Stimulated activated CD4-positive, alpha-beta T cell treated with anti-CD3 and anti-CD28 coated beads, TNF-alpha, amount 100 ng/mL, for 4 hours (primary cell): ENCODE measurements at regions not wholly inside any gene's neighbourhood (a gene's known extent, or its start where the extent isn't known, plus 50 kb on each side); places are given as distances from the start of the nearest gene placed in this dataset.
"Not testable (repeated sequence)": the region's sequence is repeated elsewhere in the genome, so short reads cannot be mapped to it uniquely, and the experiment has no call there.

ENCODE experiments used
- DNase-seq, 3 experiments: peaks; one replicate each; pipeline ENCODE4 v3.0.0-alpha.2; 2020; ENCODE audit warnings: low read depth in 3 of 3

DNA sequence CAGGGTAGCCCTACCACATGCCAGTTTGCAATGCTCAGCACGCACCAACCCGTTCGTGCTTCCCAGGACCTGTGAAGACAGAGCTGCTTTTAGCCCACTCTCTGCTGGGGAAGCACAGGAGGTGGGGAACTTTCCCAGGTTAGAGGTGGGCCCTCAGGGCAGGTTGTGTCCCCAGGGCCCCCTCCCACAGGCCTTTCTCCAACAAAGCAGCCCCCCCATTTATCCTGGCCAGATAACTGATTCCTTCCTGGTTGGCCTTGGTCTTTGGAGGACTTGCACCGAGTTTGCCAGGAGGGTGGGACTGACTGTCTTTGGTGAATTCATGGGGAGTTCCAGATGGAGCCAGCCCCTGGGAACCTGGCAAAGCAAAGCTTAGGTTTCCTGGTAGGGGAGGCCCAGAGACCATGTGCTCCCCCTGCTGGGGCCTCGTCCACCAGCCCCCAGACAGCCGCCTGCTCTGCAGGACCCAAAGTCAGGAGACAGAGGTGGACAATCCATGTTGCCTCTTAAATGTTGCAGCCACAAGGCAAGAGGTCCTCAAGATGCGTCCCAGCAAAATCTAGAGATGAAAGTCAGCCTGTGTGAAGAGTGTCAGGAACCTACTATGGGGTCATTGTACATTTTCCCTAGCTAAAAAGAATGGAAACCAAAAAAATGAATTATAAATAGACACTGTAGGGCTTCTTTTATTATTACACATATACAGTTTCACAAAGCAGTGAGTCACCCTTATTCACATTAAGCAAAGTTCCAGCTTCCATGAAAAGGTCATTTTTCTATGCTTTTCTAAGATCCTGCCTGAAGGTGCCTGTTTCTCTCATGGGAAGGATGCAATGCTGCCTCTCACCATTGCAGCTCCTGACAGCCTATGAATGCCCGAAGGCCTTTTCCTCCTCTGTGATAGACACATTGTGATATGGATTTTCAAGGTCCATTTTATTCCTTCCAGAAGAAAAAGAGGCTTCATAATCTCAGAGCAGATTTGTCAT, 497.8 kb downstream of the PREX1 start:
- DNase-seq: no peak

- no peak for DNase-seq
Observed at GRCh38 chr20:48329031-48329615, 498.7 kb downstream of the PREX1 start.

- not testable (repeated sequence) for DNase-seq
Observed at GRCh38 chr20:48327848-48328247, 500.0 kb downstream of the PREX1 start.

DNA sequence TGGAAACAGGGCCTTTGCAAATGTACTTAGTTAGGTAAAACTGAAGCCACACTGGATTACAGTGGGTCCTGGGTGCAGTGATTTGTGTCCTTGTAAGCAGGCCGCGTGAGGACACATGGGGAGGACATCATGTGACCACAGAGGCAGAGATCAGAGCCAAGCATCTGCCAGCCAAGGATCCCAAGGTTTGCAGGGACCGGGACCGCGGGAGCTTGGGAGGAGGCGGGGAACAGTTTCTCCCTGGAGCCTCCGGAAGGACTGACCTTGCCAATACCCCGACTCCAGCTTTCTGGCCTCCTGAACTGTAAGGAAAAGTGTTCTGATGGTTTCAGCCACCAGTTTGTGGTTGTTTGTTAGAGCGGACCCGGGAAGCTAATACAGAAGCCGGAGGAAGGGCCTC, 500.9 kb downstream of the PREX1 start:
- DNase-seq: no peak

DNA sequence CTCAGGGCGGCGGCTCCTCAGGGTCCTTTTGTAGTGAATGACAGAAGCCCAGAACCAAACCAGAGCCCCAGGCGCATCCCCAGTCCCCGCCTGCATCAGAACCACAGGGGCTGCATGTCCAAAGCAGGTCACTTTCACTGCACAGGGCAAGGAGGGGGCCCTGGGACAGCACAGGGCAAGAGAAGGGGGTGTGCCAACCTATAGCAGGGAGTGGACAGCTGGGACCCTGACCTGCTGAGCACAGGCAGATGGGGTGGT, 501.4 kb downstream of the PREX1 start:
- DNase-seq: no peak

DNA sequence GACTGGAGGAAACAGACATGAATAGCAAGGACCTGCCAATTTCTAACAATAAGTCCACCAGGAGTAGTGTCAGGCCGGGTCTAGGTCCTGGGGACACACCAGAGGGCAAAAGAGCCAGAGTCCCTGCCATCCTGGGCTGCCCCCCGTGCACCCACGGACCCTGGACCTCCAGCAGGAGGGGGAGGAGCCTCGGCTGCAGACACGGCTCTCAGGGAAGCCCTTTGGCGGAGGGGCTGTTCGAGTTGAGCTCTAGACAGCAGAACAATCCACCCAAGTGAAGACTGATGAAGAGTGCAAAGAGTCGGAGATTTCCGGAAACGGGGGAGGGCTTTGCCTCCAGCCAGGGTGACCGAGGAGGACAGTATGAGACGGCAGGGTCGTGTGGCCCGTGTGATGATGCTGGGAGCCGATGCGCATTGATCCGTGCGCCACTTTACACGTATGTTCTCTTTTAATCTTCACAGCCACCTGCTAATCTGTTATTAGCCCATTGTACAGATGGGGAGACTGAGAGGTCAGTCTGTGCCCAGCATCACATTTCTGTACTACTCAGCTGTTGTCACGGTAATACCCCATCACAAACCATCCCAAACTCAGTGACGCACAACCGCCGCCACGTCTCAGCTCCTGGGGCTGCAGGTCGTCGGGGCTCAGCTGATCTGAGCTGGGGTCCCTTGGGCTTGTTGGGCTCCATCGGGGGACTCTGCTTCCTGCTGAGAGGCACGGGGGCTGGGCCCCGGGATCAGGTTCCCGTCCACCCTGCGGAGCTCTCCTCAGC, 502.0 kb downstream of the PREX1 start:
- no peak for DNase-seq

GRCh38 chr20:48324744-48325143, 503.1 kb downstream of the PREX1 start:
- DNase-seq: no peak

GRCh38 chr20:48321271-48321670, 506.5 kb downstream of the PREX1 start:
- no peak for DNase-seq

DNA sequence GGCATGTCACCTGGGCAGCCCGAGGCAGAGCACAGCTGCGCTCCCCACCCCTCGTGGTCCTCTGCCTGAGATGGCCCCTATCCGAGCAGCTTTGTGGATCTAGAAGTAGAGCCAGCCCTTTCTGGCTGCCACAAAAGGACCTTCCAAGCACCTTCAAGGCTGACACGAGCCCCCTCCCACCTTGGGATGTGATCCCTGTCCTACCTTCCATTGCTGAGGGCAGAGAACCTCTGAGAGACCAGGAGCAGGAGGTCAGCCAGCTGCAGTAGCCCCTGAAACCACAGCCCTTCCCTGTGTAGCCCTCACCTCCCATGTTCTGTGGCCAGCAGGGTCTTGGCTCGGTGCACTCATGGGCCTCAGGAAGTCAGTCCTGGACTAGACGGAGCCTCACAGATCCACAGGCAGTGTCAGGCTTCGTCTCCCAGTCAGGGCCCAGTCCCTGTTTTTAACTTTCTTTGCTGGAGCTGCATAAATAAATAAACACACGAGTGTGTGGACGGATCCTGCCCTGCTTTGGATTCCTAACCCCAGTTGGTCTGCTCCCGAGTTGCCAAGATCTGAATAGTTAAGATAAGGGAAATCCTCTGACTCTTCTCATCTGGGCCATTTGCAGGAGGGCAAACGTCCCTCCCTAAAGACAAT, 507.7 kb downstream of the PREX1 start:
- no peak for DNase-seq

DNA sequence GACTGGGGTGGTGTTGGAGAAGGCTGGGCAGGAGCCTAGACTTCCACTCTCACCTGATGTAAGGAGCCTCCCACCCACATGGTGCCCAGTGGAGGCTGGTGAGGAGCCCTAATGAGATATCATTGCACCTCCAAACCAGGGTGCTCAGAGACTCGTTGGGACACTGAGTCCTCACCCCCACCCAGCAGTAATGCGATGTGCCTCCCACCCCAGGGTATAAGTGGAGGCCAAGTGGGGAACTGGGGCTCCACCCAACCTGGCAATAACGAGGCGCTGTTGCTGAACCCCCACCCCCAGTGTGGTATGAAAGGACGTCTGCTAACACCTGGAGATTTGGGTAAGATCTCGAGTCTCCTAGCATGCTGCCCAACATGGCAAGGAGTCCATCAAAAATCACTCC, 510.2 kb downstream of the PREX1 start:
- DNase-seq: no peak

- DNase-seq: no peak
Observed at GRCh38 chr20:48314925-48315592, 512.7 kb downstream of the PREX1 start.

GRCh38 chr20:48313324-48313723, 514.5 kb downstream of the PREX1 start:
- no peak for DNase-seq

DNA sequence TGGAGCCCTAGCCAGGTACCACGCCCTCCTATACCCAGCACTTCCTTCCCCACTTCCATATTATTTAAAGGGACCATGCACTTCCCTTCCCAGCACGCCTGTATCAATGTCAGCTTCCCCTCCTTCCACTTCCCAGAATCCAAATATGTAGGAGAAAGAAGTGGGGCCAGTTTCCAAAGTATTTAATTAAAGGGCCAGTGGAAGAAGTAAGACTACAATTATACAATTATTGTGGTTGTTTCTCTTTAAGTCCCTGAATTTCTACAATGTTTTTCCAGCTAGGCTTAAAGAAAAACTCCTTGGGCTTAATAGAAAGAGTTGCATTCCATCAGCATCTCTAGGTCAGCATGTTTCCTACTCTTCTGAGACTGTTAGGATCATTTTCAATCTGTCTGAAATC, 515.8 kb downstream of the PREX1 start:
- no peak for DNase-seq

GRCh38 chr20:48310305-48310704, 517.5 kb downstream of the PREX1 start:
- no peak for DNase-seq

DNA sequence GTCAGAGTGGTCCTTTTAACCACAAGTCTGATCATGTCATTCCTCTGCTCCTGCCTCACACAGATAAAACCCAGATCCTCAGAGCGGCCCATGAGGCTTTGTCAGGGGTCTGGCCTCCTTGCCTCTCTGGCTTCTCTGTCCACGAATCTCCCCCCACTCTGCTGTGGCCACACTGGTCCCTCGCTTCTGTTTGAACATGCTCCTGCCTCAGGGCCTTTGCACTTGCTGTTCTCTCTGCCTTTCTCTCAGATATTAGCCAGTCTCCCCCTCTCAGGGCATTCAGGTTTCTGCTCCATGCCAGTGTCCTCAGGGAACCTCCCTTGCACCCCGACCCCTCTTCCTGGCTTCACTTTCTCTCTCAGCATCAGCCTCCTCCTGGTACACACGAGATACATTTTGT, 518.5 kb downstream of the PREX1 start:
- no peak for DNase-seq

DNA sequence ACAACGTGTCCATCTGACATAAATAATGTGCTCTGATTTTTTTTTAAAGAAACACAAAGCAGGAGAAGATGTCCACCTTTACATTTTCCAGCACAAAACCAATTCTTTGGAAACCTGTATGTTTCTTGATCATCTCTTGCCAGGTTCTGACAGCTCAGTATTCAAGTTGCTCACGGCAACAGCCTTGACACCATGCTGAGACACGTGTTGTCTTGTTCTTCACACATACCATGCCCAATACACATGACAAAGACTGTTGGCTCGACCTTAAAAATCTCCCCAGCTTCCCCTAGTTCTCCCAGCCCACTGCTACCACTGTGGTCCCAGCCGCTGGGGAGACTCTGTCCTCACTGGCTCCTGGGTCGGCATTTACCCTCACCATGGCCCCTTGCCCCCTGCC, 518.9 kb downstream of the PREX1 start:
- no peak for DNase-seq

GRCh38 chr20:48308232-48308781, 519.5 kb downstream of the PREX1 start:
- no peak for DNase-seq

- no peak for DNase-seq
Observed at GRCh38 chr20:48307277-48307676, 520.5 kb downstream of the PREX1 start.

DNA sequence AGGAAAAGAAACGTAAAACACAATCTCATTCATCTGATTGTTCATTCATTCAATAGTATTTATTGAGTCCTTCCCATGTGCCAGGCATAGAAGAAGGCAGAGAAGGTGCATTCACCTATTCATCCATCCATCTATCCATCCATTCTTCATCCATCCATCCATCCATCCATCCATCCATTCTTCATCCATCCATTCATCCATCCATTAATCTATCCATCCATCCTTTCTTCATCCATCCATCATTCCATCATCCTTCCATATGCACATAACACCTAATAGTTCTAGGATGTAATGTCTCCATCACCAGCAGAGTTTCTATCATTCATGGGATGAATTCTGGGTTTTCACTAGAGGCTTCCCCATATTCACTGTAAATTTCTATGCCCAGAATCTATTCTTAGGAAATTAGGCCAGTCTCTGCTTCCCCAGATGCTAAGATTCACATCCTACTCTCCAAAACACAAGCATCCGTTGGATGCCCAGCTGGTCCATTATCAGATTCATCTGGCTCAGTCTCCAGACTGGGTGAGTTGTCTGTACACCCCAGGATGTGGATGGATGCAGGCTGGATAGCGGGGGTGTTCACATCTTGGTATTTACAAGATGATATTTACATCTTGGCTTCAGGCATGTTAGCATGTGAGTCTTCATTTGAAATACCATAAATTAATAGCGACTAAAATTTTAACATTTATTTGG, 517.7 kb upstream of the SULF2 start:
- no peak for DNase-seq

DNA sequence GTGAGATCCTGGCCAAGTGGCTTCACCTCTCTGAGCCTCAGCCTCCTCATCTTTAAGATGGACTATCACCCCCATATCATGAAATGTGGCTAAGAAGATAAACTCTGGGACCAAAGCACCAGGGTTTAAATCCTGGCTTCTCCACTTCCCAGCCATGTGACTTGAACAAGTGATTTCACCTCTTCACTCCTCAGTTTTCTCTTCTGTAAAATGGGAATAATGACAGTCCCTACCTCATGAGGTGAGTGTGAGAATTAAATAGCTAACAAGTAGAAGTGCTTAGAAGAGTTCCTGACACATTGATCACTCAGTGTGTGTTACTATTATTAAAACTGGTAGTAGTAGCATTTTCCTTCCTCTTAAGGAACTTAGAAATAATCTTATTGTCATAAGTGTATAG, 516.9 kb upstream of the SULF2 start:
- DNase-seq: no peak

- DNase-seq: no peak
Observed at GRCh38 chr20:48301189-48301588, 515.9 kb upstream of the SULF2 start.
